Mucosa of rectum (tissue), 2 donors: ENCODE measurements at regions not wholly inside any gene's neighbourhood (a gene's known extent, or its start where the extent isn't known, plus 50 kb on each side); places are given as distances from the start of the nearest gene placed in this dataset.
"Not testable (repeated sequence)": the region's sequence is repeated elsewhere in the genome, so short reads cannot be mapped to it uniquely, and the experiment has no call there.

ENCODE experiments used
- H3K27ac ChIP-seq, 2 donors: one replicate each; pipeline ENCODE4 v1.7.0; 2013; ENCODE audit warnings: inconsistent platforms in 2 of 2, low read depth in 2 of 2, low read length in 2 of 2
- H3K27me3 ChIP-seq, 2 donors: one replicate each; pipeline ENCODE4 v1.7.0; 2013; ENCODE audit warnings: low read length in 2 of 2; ENCODE audit not compliant: control insufficient read depth in 2 of 2, insufficient read depth in 2 of 2
- H3K36me3 ChIP-seq, 2 donors: one replicate each; pipeline ENCODE4 v1.7.0; 2013; ENCODE audit warnings: low read length in 2 of 2; ENCODE audit not compliant: control insufficient read depth in 2 of 2, insufficient read depth in 2 of 2
- H3K4me1 ChIP-seq, 2 donors: one replicate each; pipeline ENCODE4 v1.7.0; 2013; ENCODE audit warnings: low read length in 2 of 2, mild to moderate bottlenecking in 1 of 2; ENCODE audit not compliant: control insufficient read depth in 2 of 2, insufficient read depth in 2 of 2
- H3K4me3 ChIP-seq, 2 donors: one replicate each; pipeline ENCODE4 v1.7.0; 2013; ENCODE audit warnings: low read length in 2 of 2
- H3K9ac ChIP-seq, 2 donors: one replicate each; pipeline ENCODE4 v1.7.0; 2013; ENCODE audit warnings: low read length in 2 of 2, low read depth in 1 of 2, mild to moderate bottlenecking in 1 of 2
- H3K9me3 ChIP-seq, 2 donors: one replicate each; pipeline ENCODE4 v1.7.0; 2013; ENCODE audit warnings: low read length in 2 of 2; ENCODE audit not compliant: control insufficient read depth in 2 of 2
- donor health status: healthy.
- donor health status: Normal muscosa, but diverticular disease.

- Histone ChIP-seq H3K27me3 (no peaks in the 10 kb centered on the region), H3K36me3 (no peaks in the 10 kb centered on the region), H3K9ac (no peak overlapping the region), H3K9me3 (no peaks in the 10 kb centered on the region), H3K4me3 (no peak overlapping the region), H3K27ac (no peak overlapping the region), H3K4me1 (no peaks in the 10 kb centered on the region)
Observed at GRCh38 chr5:162956570-162956969, 480.8 kb upstream of the CCNG1 start.

GRCh38 chr5:162964144-162964543 is 473.3 kb upstream of the CCNG1 start:
- not testable (repeated sequence) for H3K36me3 ChIP-seq, H3K27me3 ChIP-seq, H3K9me3 ChIP-seq, H3K9ac ChIP-seq, H3K27ac ChIP-seq, H3K4me3 ChIP-seq, H3K4me1 ChIP-seq

- Histone ChIP-seq H3K4me1 (no peaks in the 10 kb centered on the region), H3K9ac (no peak overlapping the region), H3K27ac (no peak overlapping the region), H3K9me3 (no peaks in the 10 kb centered on the region), H3K4me3 (no peak overlapping the region), H3K36me3 (no peaks in the 10 kb centered on the region), H3K27me3 (no peaks in the 10 kb centered on the region)
Observed at GRCh38 chr5:162990063-162990462, 447.3 kb upstream of the CCNG1 start.

- H3K4me3 ChIP-seq, result no peak overlapping the region
- no peaks in the 10 kb centered on the region for H3K36me3 ChIP-seq
- no peak overlapping the region for H3K27ac ChIP-seq
- no peak overlapping the region for H3K9ac ChIP-seq
- no peaks in the 10 kb centered on the region for H3K9me3 ChIP-seq
- H3K4me1 ChIP-seq, result no peaks in the 10 kb centered on the region
- no peaks in the 10 kb centered on the region for H3K27me3 ChIP-seq
Observed at GRCh38 chr5:162990856-162991497, 446.4 kb upstream of the CCNG1 start.

GRCh38 chr5:162995568-162995967 is 441.8 kb upstream of the CCNG1 start:
- Histone ChIP-seq H3K9ac (no peak overlapping the region), H3K36me3 (no peaks in the 10 kb centered on the region), H3K27me3 (no peaks in the 10 kb centered on the region), H3K27ac (no peak overlapping the region), H3K4me3 (no peak overlapping the region), H3K4me1 (no peaks in the 10 kb centered on the region), H3K9me3 (no peaks in the 10 kb centered on the region)

- Histone ChIP-seq H3K27me3 (no peaks in the 10 kb centered on the region), H3K4me1 (no peaks in the 10 kb centered on the region)
Observed at GRCh38 chr5:162996053-162996452, 441.3 kb upstream of the CCNG1 start.

GRCh38 chr5:163005949-163006348 is 431.4 kb upstream of the CCNG1 start:
- Histone ChIP-seq H3K27me3 (no peaks in the 10 kb centered on the region), H3K4me3 (no peak overlapping the region), H3K9ac (no peak overlapping the region), H3K27ac (no peak overlapping the region), H3K36me3 (no peaks in the 10 kb centered on the region), H3K4me1 (no peaks in the 10 kb centered on the region), H3K9me3 (no peaks in the 10 kb centered on the region)

More at GRCh38 chr5:162996053-162996452, 441.3 kb upstream of the CCNG1 start:
- no peak overlapping the region for H3K9ac ChIP-seq
- H3K36me3 ChIP-seq, result no peaks in the 10 kb centered on the region
- no peak overlapping the region for H3K4me3 ChIP-seq
- no peaks in the 10 kb centered on the region for H3K9me3 ChIP-seq
- no peak overlapping the region for H3K27ac ChIP-seq

- no peak overlapping the region for H3K9ac ChIP-seq
- no peak overlapping the region for H3K27ac ChIP-seq
- H3K36me3 ChIP-seq, result no peaks in the 10 kb centered on the region
- H3K4me1 ChIP-seq, result no peaks in the 10 kb centered on the region
- no peak overlapping the region for H3K4me3 ChIP-seq
- H3K9me3 ChIP-seq, result no peaks in the 10 kb centered on the region
- H3K27me3 ChIP-seq, result no peaks in the 10 kb centered on the region
Observed at GRCh38 chr5:163022582-163023128, 414.7 kb upstream of the CCNG1 start.

- no peak overlapping the region for H3K4me3 ChIP-seq
- no peaks in the 10 kb centered on the region for H3K9me3 ChIP-seq
- H3K4me1 ChIP-seq, result no peaks in the 10 kb centered on the region
- no peaks in the 10 kb centered on the region for H3K36me3 ChIP-seq
- no peak overlapping the region for H3K27ac ChIP-seq
- no peak overlapping the region for H3K9ac ChIP-seq
- H3K27me3 ChIP-seq, result no peaks in the 10 kb centered on the region
Observed at GRCh38 chr5:163023846-163024245, 413.5 kb upstream of the CCNG1 start.

GRCh38 chr5:163024936-163025335 is 412.5 kb upstream of the CCNG1 start:
- Histone ChIP-seq H3K27ac (no peak overlapping the region), H3K4me1 (no peaks in the 10 kb centered on the region), H3K36me3 (no peaks in the 10 kb centered on the region), H3K9me3 (no peaks in the 10 kb centered on the region), H3K4me3 (no peak overlapping the region), H3K9ac (no peak overlapping the region), H3K27me3 (no peaks in the 10 kb centered on the region)
